ENCODE measurements at regions not wholly inside any gene's neighbourhood (a gene's known extent, or its start where the extent isn't known, plus 50 kb on each side); places are given as distances from the start of the nearest gene placed in this dataset.

DNA sequence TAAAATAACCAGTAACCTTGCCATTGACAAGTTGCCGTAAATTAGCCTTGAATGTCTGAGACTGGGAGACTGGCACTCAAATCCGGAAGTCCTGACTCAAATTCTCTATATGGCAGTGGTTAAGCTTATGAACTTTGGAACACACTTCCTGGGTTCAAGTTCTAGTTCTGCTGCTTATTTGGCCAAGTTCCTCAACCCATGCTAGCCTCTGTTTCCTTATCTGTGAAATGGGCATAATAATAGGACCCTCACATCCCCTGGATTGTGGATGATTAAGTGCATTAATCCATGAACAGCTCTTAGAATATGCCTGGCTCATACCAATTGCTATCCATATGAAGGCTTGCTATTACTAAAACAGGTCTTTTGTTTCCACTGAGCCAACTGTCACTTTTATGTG lies 311.5 kb downstream of the EDEM1 start:
- Histone ChIP-seq H3K27me3 (ENCODE audit: insufficient read depth, low read depth) (no peaks in the 10 kb centered on the region), H3K36me3 (ENCODE audit: low read depth) (no peaks in the 10 kb centered on the region), H3K9me2 (ENCODE audit: insufficient read depth) (0 out of 2 replicates have a peak, but pooled peaks cover 2% of the 10 kb centered on the region), H3K4me2 (no peak overlapping the region), H3K79me2 (ENCODE audit: low read depth) (no peaks in the 10 kb centered on the region), H4K20me1 (ENCODE audit: insufficient read depth) (no peaks in the 10 kb centered on the region), H3K4me1 (replicated peaks; ENCODE audit: insufficient read depth) (no peaks in the 10 kb centered on the region), H2AFZ (no peak overlapping the region), H3K4me3 (no peak overlapping the region), H3K27ac (no peak overlapping the region), H3K9me3 (ENCODE audit: insufficient read depth, low read depth) (no peaks in the 10 kb centered on the region), H3F3A (ENCODE audit: insufficient read depth, low read depth) (no peaks in the 10 kb centered on the region)
- BruUV-seq (replicated peaks), result no TSS peak
- no peak for TF ChIP-seq EZH2 (IDR thresholded peaks at IDR 0.05; ENCODE audit: low read depth)
- TF ChIP-seq, protein P1, sequence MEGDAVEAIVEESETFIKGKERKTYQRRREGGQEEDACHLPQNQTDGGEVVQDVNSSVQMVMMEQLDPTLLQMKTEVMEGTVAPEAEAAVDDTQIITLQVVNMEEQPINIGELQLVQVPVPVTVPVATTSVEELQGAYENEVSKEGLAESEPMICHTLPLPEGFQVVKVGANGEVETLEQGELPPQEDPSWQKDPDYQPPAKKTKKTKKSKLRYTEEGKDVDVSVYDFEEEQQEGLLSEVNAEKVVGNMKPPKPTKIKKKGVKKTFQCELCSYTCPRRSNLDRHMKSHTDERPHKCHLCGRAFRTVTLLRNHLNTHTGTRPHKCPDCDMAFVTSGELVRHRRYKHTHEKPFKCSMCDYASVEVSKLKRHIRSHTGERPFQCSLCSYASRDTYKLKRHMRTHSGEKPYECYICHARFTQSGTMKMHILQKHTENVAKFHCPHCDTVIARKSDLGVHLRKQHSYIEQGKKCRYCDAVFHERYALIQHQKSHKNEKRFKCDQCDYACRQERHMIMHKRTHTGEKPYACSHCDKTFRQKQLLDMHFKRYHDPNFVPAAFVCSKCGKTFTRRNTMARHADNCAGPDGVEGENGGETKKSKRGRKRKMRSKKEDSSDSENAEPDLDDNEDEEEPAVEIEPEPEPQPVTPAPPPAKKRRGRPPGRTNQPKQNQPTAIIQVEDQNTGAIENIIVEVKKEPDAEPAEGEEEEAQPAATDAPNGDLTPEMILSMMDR (conservative IDR thresholded peaks at IDR 0.05), result no peak
- ChIA-PET CTCF (no interaction called here), POLR2A (ENCODE audit: unreplicated experiment) (no interaction called here)
- no peak for DNase-seq
- intact Hi-C loops (cut with micrococcal nuclease; ENCODE audit: unreplicated experiment), result no loop called here

DNA sequence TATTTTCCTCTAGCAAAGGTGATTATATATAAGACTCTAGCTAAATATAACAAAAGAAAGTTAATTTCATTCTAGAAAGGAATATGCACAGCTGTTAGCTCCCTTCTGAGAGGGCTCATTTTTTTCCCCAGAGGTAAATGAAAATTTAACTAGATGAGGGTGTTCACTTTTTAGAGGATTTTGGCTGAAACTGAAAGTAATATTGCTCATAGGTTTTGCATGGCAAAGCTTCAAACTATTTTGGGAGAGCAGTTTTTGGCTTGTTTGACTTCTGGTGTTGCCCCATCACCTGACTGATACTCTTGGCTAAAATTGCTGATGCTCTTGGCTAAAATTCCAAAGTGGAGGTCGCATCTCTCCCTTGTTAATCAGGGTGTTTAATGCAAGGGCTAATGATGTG lies 311.9 kb downstream of the EDEM1 start:
- Histone ChIP-seq H3K27ac (no peak overlapping the region), H3K4me3 (no peak overlapping the region), H4K20me1 (ENCODE audit: insufficient read depth) (no peaks in the 10 kb centered on the region), H3K27me3 (ENCODE audit: insufficient read depth, low read depth) (no peaks in the 10 kb centered on the region), H2AFZ (no peak overlapping the region), H3K79me2 (ENCODE audit: low read depth) (no peaks in the 10 kb centered on the region), H3K4me2 (no peak overlapping the region), H3K9me2 (ENCODE audit: insufficient read depth) (0 out of 2 replicates have a peak, but pooled peaks cover 2% of the 10 kb centered on the region), H3F3A (ENCODE audit: insufficient read depth, low read depth) (no peaks in the 10 kb centered on the region), H3K36me3 (ENCODE audit: low read depth) (no peaks in the 10 kb centered on the region), H3K9me3 (ENCODE audit: insufficient read depth, low read depth) (no peaks in the 10 kb centered on the region), H3K4me1 (replicated peaks; ENCODE audit: insufficient read depth) (no peaks in the 10 kb centered on the region)
- POLR2A ChIA-PET (ENCODE audit: unreplicated experiment), result no interaction called here
- intact Hi-C loops (cut with micrococcal nuclease; ENCODE audit: unreplicated experiment), result no loop called here
- BruUV-seq (replicated peaks), result no TSS peak
- CTCF ChIA-PET, result no interaction called here
- TF ChIP-seq, protein P1 (conservative IDR thresholded peaks at IDR 0.05), result no peak
- no peak for TF ChIP-seq EZH2 (IDR thresholded peaks at IDR 0.05; ENCODE audit: low read depth)
- no peak for DNase-seq

DNA sequence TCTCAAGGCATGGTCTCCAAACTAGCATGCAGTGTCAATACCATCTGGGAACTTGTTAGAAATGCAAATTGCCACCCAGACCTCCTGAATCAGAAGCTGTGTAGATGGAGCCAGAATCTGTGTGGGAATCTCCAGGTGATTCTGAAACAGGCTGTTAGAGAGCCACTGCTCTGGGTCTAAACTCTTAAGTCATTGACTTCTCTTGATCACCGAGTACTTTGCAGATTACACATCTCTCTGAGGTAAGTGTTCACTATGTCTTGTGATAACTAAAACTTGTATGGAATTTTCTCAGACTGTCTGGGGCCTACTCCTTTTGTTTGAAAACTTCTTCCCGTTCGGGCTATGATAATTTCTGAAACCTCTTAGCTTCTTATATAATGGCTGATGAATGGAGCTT lies 315.6 kb downstream of the EDEM1 start:
- Histone ChIP-seq H3K4me3 (no peak overlapping the region), H2AFZ (no peak overlapping the region), H4K20me1 (ENCODE audit: insufficient read depth) (no peaks in the 10 kb centered on the region), H3K79me2 (ENCODE audit: low read depth) (no peaks in the 10 kb centered on the region), H3K27me3 (ENCODE audit: insufficient read depth, low read depth) (no peaks in the 10 kb centered on the region), H3K9me2 (ENCODE audit: insufficient read depth) (0 out of 2 replicates have a peak, but pooled peaks cover 2% of the 10 kb centered on the region), H3K4me1 (replicated peaks; ENCODE audit: insufficient read depth) (no peaks in the 10 kb centered on the region), H3F3A (ENCODE audit: insufficient read depth, low read depth) (no peaks in the 10 kb centered on the region), H3K36me3 (ENCODE audit: low read depth) (no peaks in the 10 kb centered on the region), H3K27ac (no peak overlapping the region), H3K4me2 (no peak overlapping the region), H3K9me3 (ENCODE audit: insufficient read depth, low read depth) (no peaks in the 10 kb centered on the region)
- BruUV-seq (replicated peaks), result no TSS peak
- TF ChIP-seq, protein P1 (conservative IDR thresholded peaks at IDR 0.05), result no peak
- no peak for TF ChIP-seq EZH2 (IDR thresholded peaks at IDR 0.05; ENCODE audit: low read depth)
- ChIA-PET POLR2A (ENCODE audit: unreplicated experiment) (no interaction called here), CTCF (no interaction called here)
- intact Hi-C loops (cut with micrococcal nuclease; ENCODE audit: unreplicated experiment), result no loop called here
- DNase-seq, result no peak
